ENCODE measurements at regions not wholly inside any gene's neighbourhood (a gene's known extent, or its start where the extent isn't known, plus 50 kb on each side); places are given as distances from the start of the nearest gene placed in this dataset.

GRCh38 chr5:30050056-30050815 is 1143.2 kb upstream of the CDH6 start:
- Histone ChIP-seq H3K4me3 (ENCODE audit: severe bottlenecking) (no peak overlapping the region), H3K36me3 (ENCODE audit: low read depth) (no peaks in the 10 kb centered on the region), H3K4me1 (ENCODE audit: insufficient read depth, poor library complexity, severe bottlenecking) (no peaks in the 10 kb centered on the region), H3K9me3 (ENCODE audit: severe bottlenecking) (no peaks in the 10 kb centered on the region), H3K27me3 (ENCODE audit: insufficient read depth, poor library complexity, severe bottlenecking) (peaks cover 2% of the 10 kb centered on the region), H3K27ac (ENCODE audit: poor library complexity, severe bottlenecking) (no peak overlapping the region)
- TF ChIP-seq, protein P1, sequence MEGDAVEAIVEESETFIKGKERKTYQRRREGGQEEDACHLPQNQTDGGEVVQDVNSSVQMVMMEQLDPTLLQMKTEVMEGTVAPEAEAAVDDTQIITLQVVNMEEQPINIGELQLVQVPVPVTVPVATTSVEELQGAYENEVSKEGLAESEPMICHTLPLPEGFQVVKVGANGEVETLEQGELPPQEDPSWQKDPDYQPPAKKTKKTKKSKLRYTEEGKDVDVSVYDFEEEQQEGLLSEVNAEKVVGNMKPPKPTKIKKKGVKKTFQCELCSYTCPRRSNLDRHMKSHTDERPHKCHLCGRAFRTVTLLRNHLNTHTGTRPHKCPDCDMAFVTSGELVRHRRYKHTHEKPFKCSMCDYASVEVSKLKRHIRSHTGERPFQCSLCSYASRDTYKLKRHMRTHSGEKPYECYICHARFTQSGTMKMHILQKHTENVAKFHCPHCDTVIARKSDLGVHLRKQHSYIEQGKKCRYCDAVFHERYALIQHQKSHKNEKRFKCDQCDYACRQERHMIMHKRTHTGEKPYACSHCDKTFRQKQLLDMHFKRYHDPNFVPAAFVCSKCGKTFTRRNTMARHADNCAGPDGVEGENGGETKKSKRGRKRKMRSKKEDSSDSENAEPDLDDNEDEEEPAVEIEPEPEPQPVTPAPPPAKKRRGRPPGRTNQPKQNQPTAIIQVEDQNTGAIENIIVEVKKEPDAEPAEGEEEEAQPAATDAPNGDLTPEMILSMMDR (IDR thresholded peaks at IDR 0.05; ENCODE audit: poor library complexity, severe bottlenecking), result no peak
- DNase-seq (ENCODE audit: low spot score) (no peak), ATAC-seq (ENCODE audit: low read depth) (no peak)

DNA sequence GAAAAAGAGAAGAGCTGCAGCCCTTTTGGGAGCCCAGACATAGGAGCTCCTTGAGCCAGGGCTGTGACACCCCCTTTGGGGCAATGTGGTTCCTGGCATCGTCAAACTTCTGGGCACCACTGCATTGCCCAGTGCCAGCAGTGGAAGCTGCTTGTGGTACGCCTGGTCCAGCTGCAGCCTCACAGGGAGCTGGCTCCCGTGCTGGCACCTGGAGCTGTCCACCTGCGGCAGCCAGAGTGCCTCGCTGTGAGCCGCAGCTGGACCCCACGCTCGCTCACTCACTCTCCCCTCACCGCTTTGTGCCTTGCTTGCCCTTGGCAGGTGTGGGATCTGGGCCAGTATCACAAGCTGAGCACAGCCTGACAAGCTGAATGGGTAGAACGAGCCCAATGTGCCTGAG is 1150.8 kb upstream of the CDH6 start:
- TF ChIP-seq, protein P1 (IDR thresholded peaks at IDR 0.05; ENCODE audit: poor library complexity, severe bottlenecking), result no peak
- no peak for DNase-seq (ENCODE audit: low spot score)
- no peak for ATAC-seq (ENCODE audit: low read depth)

GRCh38 chr5:30041831-30042385 is 1151.6 kb upstream of the CDH6 start:
- DNase-seq (ENCODE audit: low spot score) (no peak), ATAC-seq (ENCODE audit: low read depth) (peak; percentile 43; the same call in 1 of the 3 replicates)
- no peaks in the 10 kb centered on the region for H3K36me3 ChIP-seq (ENCODE audit: low read depth)
- H3K27ac ChIP-seq (ENCODE audit: poor library complexity, severe bottlenecking), result no peak overlapping the region
- peaks cover 13% of the 10 kb centered on the region for H3K27me3 ChIP-seq (ENCODE audit: insufficient read depth, poor library complexity, severe bottlenecking)
- no peaks in the 10 kb centered on the region for H3K4me1 ChIP-seq (ENCODE audit: insufficient read depth, poor library complexity, severe bottlenecking)
- no peaks in the 10 kb centered on the region for H3K9me3 ChIP-seq (ENCODE audit: severe bottlenecking)
- TF ChIP-seq, protein P1 (IDR thresholded peaks at IDR 0.05; ENCODE audit: poor library complexity, severe bottlenecking), result no peak
- no peak overlapping the region for H3K4me3 ChIP-seq (ENCODE audit: severe bottlenecking)

More for the DNA sequence above, 1150.8 kb upstream of the CDH6 start:
- no peaks in the 10 kb centered on the region for H3K4me1 ChIP-seq (ENCODE audit: insufficient read depth, poor library complexity, severe bottlenecking)
- no peak overlapping the region for H3K27ac ChIP-seq (ENCODE audit: poor library complexity, severe bottlenecking)
- peaks cover 13% of the 10 kb centered on the region for H3K27me3 ChIP-seq (ENCODE audit: insufficient read depth, poor library complexity, severe bottlenecking)
- H3K36me3 ChIP-seq (ENCODE audit: low read depth), result no peaks in the 10 kb centered on the region
- H3K4me3 ChIP-seq (ENCODE audit: severe bottlenecking), result no peak overlapping the region
- H3K9me3 ChIP-seq (ENCODE audit: severe bottlenecking), result no peaks in the 10 kb centered on the region

GRCh38 chr5:30041291-30041690 is 1152.2 kb upstream of the CDH6 start:
- ATAC-seq (ENCODE audit: low read depth) (no peak), DNase-seq (ENCODE audit: low spot score) (no peak)
- Histone ChIP-seq H3K27ac (ENCODE audit: poor library complexity, severe bottlenecking) (no peak overlapping the region), H3K27me3 (ENCODE audit: insufficient read depth, poor library complexity, severe bottlenecking) (peaks cover 13% of the 10 kb centered on the region), H3K36me3 (ENCODE audit: low read depth) (no peaks in the 10 kb centered on the region), H3K4me3 (ENCODE audit: severe bottlenecking) (no peak overlapping the region), H3K9me3 (ENCODE audit: severe bottlenecking) (no peaks in the 10 kb centered on the region), H3K4me1 (ENCODE audit: insufficient read depth, poor library complexity, severe bottlenecking) (no peaks in the 10 kb centered on the region)
- TF ChIP-seq, protein P1 (IDR thresholded peaks at IDR 0.05; ENCODE audit: poor library complexity, severe bottlenecking), result no peak
